PC-3 (cell line): ENCODE measurements at regions not wholly inside any gene's neighbourhood (a gene's known extent, or its start where the extent isn't known, plus 50 kb on each side); places are given as distances from the start of the nearest gene placed in this dataset.

Source experiments
- ATAC-seq: fragments of 200-7000 bp; cut with Tn5 transposase; 2 replicates; pipeline ENCODE4 v1.9.1; 2020; ENCODE audit warnings: mild to moderate bottlenecking, moderate library complexity
- BruUV-seq: library from RNA; stranded (reverse); fragments of 400-500 nt; replicated peaks from 2 replicates; lab custom pipeline; 2021; lab: Mats Ljungman, UMichigan
- CTCF ChIA-PET: fragments of 300-600 bp; sonication (Branson Sonifier 250); formaldehyde crosslinking; loops from one replicate; lab custom pipeline; 2022; ENCODE audit warnings: antibody characterized with exemption; lab: Charles Lee
- POLR2A ChIA-PET: fragments of 300-600 bp; sonication (Branson Sonifier 250); formaldehyde crosslinking; loops from one replicate; lab custom pipeline; 2022; ENCODE audit warnings: antibody characterized with exemption; ENCODE audit not compliant: unreplicated experiment; lab: Charles Lee
- DNase-seq: peaks from one replicate; pipeline ENCODE4 v3.0.0-alpha.2; 2015
- H2AFZ ChIP-seq: fragments of 300-600 bp; sonication (generic); 2 replicates; pipeline ENCODE4 v1.6.0; 2016; ENCODE audit warnings: antibody characterized with exemption, low read length
- H3F3A ChIP-seq: fragments of 300-600 bp; sonication (generic); one replicate; pipeline ENCODE4 v1.6.0; 2017; ENCODE audit warnings: antibody characterized with exemption, low read length, control low read depth, mild to moderate bottlenecking; ENCODE audit not compliant: unreplicated experiment
- H3K27ac ChIP-seq: fragments of 300-600 bp; sonication (generic); 2 replicates; pipeline ENCODE4 v1.5.1; 2016; ENCODE audit warnings: mild to moderate bottlenecking, low read length
- H3K27me3 ChIP-seq: fragments of 300-600 bp; sonication (generic); 2 replicates; pipeline ENCODE4 v1.6.1; 2016; ENCODE audit warnings: low read length, mixed read lengths
- H3K36me3 ChIP-seq: fragments of 300-600 bp; sonication (generic); 2 replicates; pipeline ENCODE4 v1.6.1; 2016; ENCODE audit warnings: low read depth, mixed run types, low read length, mixed read lengths
- H3K4me1 ChIP-seq: fragments of 300-600 bp; sonication (generic); 2 replicates; pipeline ENCODE4 v1.5.1; 2016; ENCODE audit warnings: low read length; ENCODE audit not compliant: insufficient read depth
- H3K4me2 ChIP-seq: fragments of 300-600 bp; sonication (generic); 2 replicates; pipeline ENCODE4 v1.6.0; 2016; ENCODE audit warnings: low read length
- H3K4me3 ChIP-seq: fragments of 300-600 bp; sonication (generic); 2 replicates; pipeline ENCODE4 v1.5.1; 2016; ENCODE audit warnings: mild to moderate bottlenecking, low read length, mixed read lengths
- H3K79me2 ChIP-seq: fragments of 300-600 bp; sonication (generic); 2 replicates; pipeline ENCODE4 v1.6.1; 2017; ENCODE audit warnings: low read length, mixed read lengths
- H3K9ac ChIP-seq: fragments of 300-600 bp; sonication (generic); 2 replicates; pipeline ENCODE4 v1.6.0; 2016; ENCODE audit warnings: mild to moderate bottlenecking, low read length
- H3K9me2 ChIP-seq: fragments of 300-600 bp; sonication (generic); replicated peaks from 2 replicates; pipeline ENCODE4 v1.6.1; 2016; ENCODE audit warnings: mixed run types, low read length, mixed read lengths
- H3K9me3 ChIP-seq: fragments of 300-600 bp; sonication (generic); 2 replicates; pipeline ENCODE4 v1.6.1; 2016; ENCODE audit warnings: low read length, mixed read lengths
- H4K20me1 ChIP-seq: fragments of 300-600 bp; sonication (generic); 2 replicates; pipeline ENCODE4 v1.6.1; 2016; ENCODE audit warnings: low read length, mixed read lengths
- CTCF ChIP-seq: fragments of 300-600 bp; sonication (generic); conservative IDR thresholded peaks from 2 replicates; pipeline ENCODE4 v1.5.1; 2017; ENCODE audit warnings: antibody characterized with exemption, low read depth, mild to moderate bottlenecking, low read length
- EZH2 ChIP-seq: fragments of 300-600 bp; sonication (generic); IDR thresholded peaks from one replicate; pipeline ENCODE4 v1.6.1; 2017; ENCODE audit warnings: antibody characterized with exemption, mild to moderate bottlenecking, low read length; ENCODE audit not compliant: unreplicated experiment
- EZH2phosphoT487 ChIP-seq: fragments of 300-600 bp; sonication (generic); IDR thresholded peaks from 2 replicates; pipeline ENCODE4 v1.6.1; 2018; ENCODE audit warnings: mild to moderate bottlenecking, antibody characterized with exemption, low read length, borderline replicate concordance
- intact Hi-C: fragments of 100-400 bp; cut with micrococcal nuclease; formaldehyde crosslinking; loops from 2 replicates; pipeline ENCODE4 v1.9.0; 2023

DNA sequence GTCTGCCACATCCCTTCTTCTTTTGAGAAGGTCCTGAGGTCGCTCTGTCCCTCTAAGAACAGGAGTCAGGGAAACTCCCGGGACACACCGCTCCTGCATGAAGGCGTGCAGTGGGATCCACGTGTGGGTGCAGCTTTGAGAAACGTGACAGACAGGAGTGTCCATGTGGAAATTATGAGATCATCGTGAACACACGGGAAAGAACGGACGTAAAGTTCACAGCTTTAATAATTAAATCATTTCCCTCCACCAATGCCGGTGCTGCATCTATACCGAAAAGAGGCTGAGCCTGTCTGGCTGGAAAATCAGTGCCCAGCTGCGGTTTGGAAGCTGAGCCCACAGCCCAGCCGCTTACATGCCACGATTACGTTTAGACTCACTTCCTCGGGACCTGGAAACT is 372.4 kb upstream of the SALL3 start:
- Histone ChIP-seq H3K4me1 (no peaks in the 10 kb centered on the region), H4K20me1 (no peaks in the 10 kb centered on the region), H3K27me3 (peaks cover 50% of the 10 kb centered on the region), H3K79me2 (no peaks in the 10 kb centered on the region), H3K27ac (no peak overlapping the region), H3K4me3 (no peak overlapping the region), H3K36me3 (no peaks in the 10 kb centered on the region), H3F3A (no peaks in the 10 kb centered on the region), H3K4me2 (no peak overlapping the region), H3K9me2 (no peaks in the 10 kb centered on the region), H3K9me3 (no peaks in the 10 kb centered on the region), H3K9ac (no peak overlapping the region), H2AFZ (no peak overlapping the region)
- ATAC-seq (no peak), DNase-seq (no peak)
- TF ChIP-seq CTCF (no peak), EZH2phosphoT487 (no peak), EZH2 (no peak)
- BruUV-seq = no TSS peak
- POLR2A ChIA-PET = no interaction called here
- intact Hi-C loops = no loop called here
- CTCF ChIA-PET = no interaction called here

- Histone ChIP-seq H3K4me1 (no peaks in the 10 kb centered on the region), H3K27me3 (peaks cover 44% of the 10 kb centered on the region)
These were observed 371.8 kb upstream of the SALL3 start for GRCh38 chr18:78607784-78608183.

GRCh38 chr18:78610179-78610578 is 369.4 kb upstream of the SALL3 start:
- peaks cover 21% of the 10 kb centered on the region for H3K27me3 ChIP-seq
- intact Hi-C loops = no loop called here
- no peak for ATAC-seq

More at GRCh38 chr18:78607784-78608183, 371.8 kb upstream of the SALL3 start:
- BruUV-seq = no TSS peak
- Histone ChIP-seq H3F3A (no peaks in the 10 kb centered on the region), H3K9me3 (no peaks in the 10 kb centered on the region), H3K9ac (no peak overlapping the region), H3K79me2 (no peaks in the 10 kb centered on the region), H2AFZ (no peak overlapping the region), H3K27ac (no peak overlapping the region), H3K9me2 (no peaks in the 10 kb centered on the region), H3K4me2 (no peak overlapping the region), H4K20me1 (no peaks in the 10 kb centered on the region), H3K4me3 (no peak overlapping the region), H3K36me3 (no peaks in the 10 kb centered on the region)
- CTCF ChIA-PET = no interaction called here
- no peak for ATAC-seq
- TF ChIP-seq EZH2phosphoT487 (no peak), CTCF (no peak), EZH2 (no peak)
- POLR2A ChIA-PET = no interaction called here
- intact Hi-C loops = no loop called here
- DNase-seq = no peak

More at GRCh38 chr18:78610179-78610578, 369.4 kb upstream of the SALL3 start:
- H3K9me2 ChIP-seq = no peaks in the 10 kb centered on the region
- no peaks in the 10 kb centered on the region for H4K20me1 ChIP-seq
- TF ChIP-seq EZH2 (no peak), EZH2phosphoT487 (no peak), CTCF (no peak)
- DNase-seq = no peak
- no peaks in the 10 kb centered on the region for H3K4me1 ChIP-seq
- H3K27ac ChIP-seq = no peak overlapping the region
- ChIA-PET POLR2A (no interaction called here), CTCF (no interaction called here)
- no peak overlapping the region for H2AFZ ChIP-seq
- no peaks in the 10 kb centered on the region for H3K36me3 ChIP-seq
- H3F3A ChIP-seq = no peaks in the 10 kb centered on the region
- H3K4me2 ChIP-seq = no peak overlapping the region
- no peak overlapping the region for H3K9ac ChIP-seq
- H3K79me2 ChIP-seq = no peaks in the 10 kb centered on the region
- H3K4me3 ChIP-seq = no peak overlapping the region
- no peaks in the 10 kb centered on the region for H3K9me3 ChIP-seq
- BruUV-seq = no TSS peak
